Smooth muscle cell (in vitro differentiated cells): ENCODE measurements at regions not wholly inside any gene's neighbourhood (a gene's known extent, or its start where the extent isn't known, plus 50 kb on each side); places are given as distances from the start of the nearest gene placed in this dataset.

Experiments
- DNase-seq: peaks from one replicate; lab custom pipeline; 2025; ENCODE audit not compliant: unreplicated experiment; lab: John Stamatoyannopoulos, UW
- H2AFZ ChIP-seq: fragments of 200-600 bp; sonication (generic); 2 replicates; pipeline ENCODE4 v1.6.0; 2016; ENCODE audit warnings: antibody characterized with exemption, low read depth, mild to moderate bottlenecking
- H3F3A ChIP-seq: fragments of 200-600 bp; sonication (generic); 2 replicates; pipeline ENCODE4 v1.6.0; 2017; ENCODE audit warnings: antibody characterized with exemption, low read depth
- H3K27ac ChIP-seq: fragments of 200-600 bp; sonication (generic); 2 replicates; pipeline ENCODE4 v1.5.1; 2016; ENCODE audit warnings: low read depth, mild to moderate bottlenecking
- H3K27me3 ChIP-seq: fragments of 200-600 bp; sonication (generic); 2 replicates; pipeline ENCODE4 v1.6.1; 2016; ENCODE audit warnings: low read depth, mild to moderate bottlenecking
- H3K36me3 ChIP-seq: fragments of 200-600 bp; sonication (generic); 2 replicates; pipeline ENCODE4 v1.5.1; 2016; ENCODE audit warnings: low read depth
- H3K4me1 ChIP-seq: fragments of 200-600 bp; sonication (generic); 2 replicates; pipeline ENCODE4 v1.5.1; 2016; ENCODE audit warnings: low read depth
- H3K4me2 ChIP-seq: fragments of 200-600 bp; sonication (generic); 2 replicates; pipeline ENCODE4 v1.6.0; 2016; ENCODE audit warnings: mild to moderate bottlenecking
- H3K4me3 ChIP-seq: fragments of 200-600 bp; sonication (generic); 2 replicates; pipeline ENCODE4 v1.5.1; 2016; ENCODE audit warnings: mild to moderate bottlenecking
- H3K79me2 ChIP-seq: fragments of 200-600 bp; sonication (generic); 2 replicates; pipeline ENCODE4 v1.6.0; 2016; ENCODE audit warnings: low read depth, mild to moderate bottlenecking
- H3K9ac ChIP-seq: fragments of 200-600 bp; sonication (generic); 2 replicates; pipeline ENCODE4 v1.6.0; 2016; ENCODE audit warnings: low read depth
- H3K9me3 ChIP-seq: fragments of 200-600 bp; sonication (generic); replicated peaks from 2 replicates; pipeline ENCODE4 v1.5.1; 2016; ENCODE audit warnings: low read depth
- H4K20me1 ChIP-seq: fragments of 200-600 bp; sonication (generic); 2 replicates; pipeline ENCODE4 v1.6.0; 2016; ENCODE audit warnings: low read depth
- WGBS: methylation state at CpG from one replicate; pipeline ENCODE4 v1.1.7; 2016; ENCODE audit warnings: low lambda C conversion rate; 5-methylcytosine and 5-hydroxymethylcytosine counted together
- TF ChIP-seq, protein P1 (sequence below): fragments of 200-600 bp; sonication (generic); IDR thresholded peaks from 2 replicates; pipeline ENCODE4 v1.5.1; 2017; ENCODE audit warnings: borderline replicate concordance, mild to moderate bottlenecking, antibody characterized with exemption; ENCODE audit not compliant: insufficient read depth, poor library complexity, severe bottlenecking

DNA sequence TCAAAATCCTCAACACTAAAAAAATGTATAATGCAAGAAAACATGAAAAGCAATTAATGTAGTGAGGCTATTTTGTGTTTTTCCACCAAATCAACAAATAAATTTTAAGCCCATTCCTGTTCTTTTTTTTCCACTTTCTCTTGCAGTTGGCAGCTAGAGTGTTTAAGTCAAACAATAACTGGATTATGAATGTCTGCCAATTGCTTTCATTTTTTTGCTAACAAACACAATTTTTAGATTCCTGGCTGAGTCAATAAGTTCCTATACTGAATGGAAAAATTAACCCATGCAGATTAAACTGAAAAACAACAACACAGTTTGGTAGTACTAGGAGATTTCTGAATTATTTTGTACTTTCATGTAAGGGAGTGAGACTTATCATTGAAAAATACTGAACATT lies 232.4 kb downstream of the SLITRK5 start:
- TF ChIP-seq, protein P1, sequence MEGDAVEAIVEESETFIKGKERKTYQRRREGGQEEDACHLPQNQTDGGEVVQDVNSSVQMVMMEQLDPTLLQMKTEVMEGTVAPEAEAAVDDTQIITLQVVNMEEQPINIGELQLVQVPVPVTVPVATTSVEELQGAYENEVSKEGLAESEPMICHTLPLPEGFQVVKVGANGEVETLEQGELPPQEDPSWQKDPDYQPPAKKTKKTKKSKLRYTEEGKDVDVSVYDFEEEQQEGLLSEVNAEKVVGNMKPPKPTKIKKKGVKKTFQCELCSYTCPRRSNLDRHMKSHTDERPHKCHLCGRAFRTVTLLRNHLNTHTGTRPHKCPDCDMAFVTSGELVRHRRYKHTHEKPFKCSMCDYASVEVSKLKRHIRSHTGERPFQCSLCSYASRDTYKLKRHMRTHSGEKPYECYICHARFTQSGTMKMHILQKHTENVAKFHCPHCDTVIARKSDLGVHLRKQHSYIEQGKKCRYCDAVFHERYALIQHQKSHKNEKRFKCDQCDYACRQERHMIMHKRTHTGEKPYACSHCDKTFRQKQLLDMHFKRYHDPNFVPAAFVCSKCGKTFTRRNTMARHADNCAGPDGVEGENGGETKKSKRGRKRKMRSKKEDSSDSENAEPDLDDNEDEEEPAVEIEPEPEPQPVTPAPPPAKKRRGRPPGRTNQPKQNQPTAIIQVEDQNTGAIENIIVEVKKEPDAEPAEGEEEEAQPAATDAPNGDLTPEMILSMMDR = no peak
- Histone ChIP-seq H3K27ac (no peak overlapping the region), H3K4me3 (no peak overlapping the region), H3K36me3 (no peaks in the 10 kb centered on the region), H3K79me2 (no peaks in the 10 kb centered on the region), H3F3A (no peaks in the 10 kb centered on the region), H3K9me3 (no peaks in the 10 kb centered on the region), H2AFZ (no peak overlapping the region), H3K9ac (no peak overlapping the region), H3K4me1 (no peaks in the 10 kb centered on the region), H4K20me1 (no peaks in the 10 kb centered on the region), H3K27me3 (no peaks in the 10 kb centered on the region), H3K4me2 (no peak overlapping the region)
- no peak for DNase-seq

DNA sequence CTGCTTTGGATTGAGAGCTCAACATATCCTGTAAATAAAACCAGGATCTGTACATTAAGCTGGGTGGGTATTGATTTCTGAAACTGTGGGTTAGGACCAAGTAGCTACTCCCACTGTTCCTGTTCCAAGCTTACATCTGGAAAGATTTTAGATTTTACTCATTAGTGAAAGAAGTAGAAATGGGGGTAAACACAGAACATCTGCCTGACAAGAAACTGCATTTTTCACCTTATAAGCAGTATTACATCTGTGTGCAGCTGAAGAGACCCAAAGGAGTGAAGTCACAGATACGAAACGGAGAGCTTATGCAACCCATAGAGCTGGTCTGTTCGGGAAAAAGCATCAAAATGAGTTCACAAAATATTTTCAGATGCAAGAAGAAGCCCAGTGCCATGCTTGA lies 235.2 kb downstream of the SLITRK5 start:
- Histone ChIP-seq H3K4me1 (no peaks in the 10 kb centered on the region), H3K4me2 (no peak overlapping the region), H3F3A (no peaks in the 10 kb centered on the region), H4K20me1 (no peaks in the 10 kb centered on the region), H3K36me3 (no peaks in the 10 kb centered on the region), H3K9me3 (no peaks in the 10 kb centered on the region), H3K4me3 (no peak overlapping the region), H3K9ac (no peak overlapping the region), H3K79me2 (no peaks in the 10 kb centered on the region), H3K27me3 (no peaks in the 10 kb centered on the region), H3K27ac (no peak overlapping the region), H2AFZ (no peak overlapping the region)
- WGBS = 78% methylated on average over 3 of the region's 3 CpGs
- no peak for DNase-seq
- TF ChIP-seq, protein P1 = no peak

DNA sequence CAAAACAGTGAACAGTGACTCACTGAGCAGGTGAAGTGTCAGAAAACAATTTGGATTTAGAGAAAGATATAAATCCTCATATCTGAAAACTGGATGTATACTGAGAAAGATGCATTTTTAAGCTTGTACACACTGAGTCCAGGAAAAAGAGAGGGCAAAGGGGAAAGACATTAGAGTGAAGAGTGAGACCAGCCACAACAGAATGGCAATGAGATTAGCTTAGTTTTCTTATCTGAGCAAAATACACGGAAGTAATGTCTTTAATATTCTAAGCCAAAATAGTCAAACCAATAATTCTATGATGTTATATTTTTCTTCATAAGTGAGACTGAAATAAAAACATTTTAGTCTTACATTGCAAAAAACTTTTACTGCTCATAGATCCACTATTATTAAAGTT lies 236.0 kb downstream of the SLITRK5 start:
- Histone ChIP-seq H3K9me3 (no peaks in the 10 kb centered on the region), H3K27ac (no peak overlapping the region), H3K4me1 (no peaks in the 10 kb centered on the region), H3F3A (no peaks in the 10 kb centered on the region), H3K27me3 (no peaks in the 10 kb centered on the region), H3K9ac (no peak overlapping the region), H3K4me2 (no peak overlapping the region), H3K4me3 (no peak overlapping the region), H4K20me1 (no peaks in the 10 kb centered on the region), H3K79me2 (no peaks in the 10 kb centered on the region), H2AFZ (no peak overlapping the region), H3K36me3 (no peaks in the 10 kb centered on the region)
- 76% methylated on average over 1 of the region's 1 CpG for WGBS
- no peak for DNase-seq
- TF ChIP-seq, protein P1 = no peak

DNA sequence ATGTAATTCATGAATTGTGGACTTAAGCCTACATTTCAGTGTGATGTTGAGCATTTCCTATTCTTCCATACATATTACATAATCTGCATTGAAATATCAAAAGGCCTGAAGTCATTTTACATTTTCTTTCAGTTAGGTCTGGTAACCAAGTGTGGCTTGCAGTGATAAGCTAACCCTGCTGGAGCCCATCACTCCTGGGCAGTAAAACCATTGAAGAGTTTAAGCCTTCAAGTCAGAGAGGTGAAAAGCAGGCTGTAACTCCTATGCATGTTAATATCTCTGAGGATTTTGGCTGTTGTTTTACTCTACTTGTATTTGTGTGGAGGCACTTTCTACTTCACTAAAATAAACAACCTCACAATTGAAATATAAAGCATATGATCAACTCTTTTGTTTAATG lies 248.8 kb downstream of the SLITRK5 start:
- no peaks in the 10 kb centered on the region for H3F3A ChIP-seq
- no peak overlapping the region for H3K27ac ChIP-seq
- no peaks in the 10 kb centered on the region for H3K9me3 ChIP-seq
- H3K4me1 ChIP-seq = no peaks in the 10 kb centered on the region
- DNase-seq = no peak
- H3K27me3 ChIP-seq = no peaks in the 10 kb centered on the region
- no peaks in the 10 kb centered on the region for H3K79me2 ChIP-seq
- no peak overlapping the region for H3K9ac ChIP-seq
- TF ChIP-seq, protein P1 = no peak
- no peak overlapping the region for H3K4me2 ChIP-seq
- H3K4me3 ChIP-seq = no peak overlapping the region
- no peaks in the 10 kb centered on the region for H4K20me1 ChIP-seq
- H3K36me3 ChIP-seq = no peaks in the 10 kb centered on the region
- no peak overlapping the region for H2AFZ ChIP-seq
